ENCODE measurements at regions not wholly inside any gene's neighbourhood (a gene's known extent, or its start where the extent isn't known, plus 50 kb on each side); places are given as distances from the start of the nearest gene placed in this dataset.

DNA sequence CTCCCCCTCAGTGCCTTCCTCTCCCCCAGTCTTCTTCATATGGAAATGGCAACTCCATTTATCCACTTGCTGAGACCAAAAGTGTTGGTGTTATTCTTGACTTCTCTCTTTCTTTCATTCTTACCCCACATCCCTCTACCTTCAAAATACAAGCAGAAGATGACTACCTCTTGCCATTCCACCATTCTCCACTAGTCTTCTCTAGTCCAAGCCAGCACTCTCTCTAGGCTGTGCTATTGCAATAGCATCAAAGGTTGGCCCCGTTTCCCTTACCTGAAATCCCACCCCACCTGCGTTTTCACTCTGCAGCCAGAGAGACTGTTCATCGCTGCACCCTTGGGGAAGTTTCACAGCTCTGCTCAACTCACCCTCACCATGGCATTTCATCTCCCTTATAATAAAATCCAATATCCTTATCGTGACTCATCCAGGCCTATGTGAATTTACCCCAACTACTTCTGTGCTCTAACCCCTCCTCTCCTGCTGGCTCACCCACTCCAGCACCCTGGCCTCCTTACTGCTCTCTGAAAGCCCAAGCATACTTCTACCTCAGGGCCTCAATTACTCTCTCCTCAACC lies 109.1 kb downstream of the LSM5 start:
- no peak for TF ChIP-seq ZNF8 (CRISPR knock-in tag; IDR thresholded peaks at IDR 0.05)
- TF ChIP-seq PPARA (CRISPR knock-in tag; IDR thresholded peaks at IDR 0.05; ENCODE audit: borderline replicate concordance) = no peak
- TF ChIP-seq SNAI2 (CRISPR knock-in tag; IDR thresholded peaks at IDR 0.05) = no peak
- TF ChIP-seq ZFP30 (CRISPR knock-in tag; IDR thresholded peaks at IDR 0.05) = no peak
- no peak for TF ChIP-seq RARB (CRISPR knock-in tag; IDR thresholded peaks at IDR 0.05)
- no peak for TF ChIP-seq ARNTL (CRISPR knock-in tag; IDR thresholded peaks at IDR 0.05; ENCODE audit: borderline replicate concordance, low read depth)
- TF ChIP-seq CSDC2 (CRISPR knock-in tag; IDR thresholded peaks at IDR 0.05) = no peak
